Nephron (organoid): ENCODE measurements at regions not wholly inside any gene's neighbourhood (a gene's known extent, or its start where the extent isn't known, plus 50 kb on each side); places are given as distances from the start of the nearest gene placed in this dataset.

Experiments
- H3K27ac Mint-ChIP-seq, 3 experiments: 2 replicates each; pipeline ENCODE4 v1.8.0; 2020; ENCODE audit warnings: mixed read lengths in 3 of 3, mild to moderate bottlenecking in 2 of 3, moderate library complexity in 1 of 3
- H3K27me3 Mint-ChIP-seq: 2 replicates; pipeline ENCODE4 v1.8.0; 2021; ENCODE audit warnings: low read depth, mild to moderate bottlenecking, moderate library complexity, mixed read lengths
- H3K36me3 Mint-ChIP-seq: 2 replicates; pipeline ENCODE4 v1.8.0; 2020; ENCODE audit warnings: low read depth, mixed read lengths
- H3K4me1 Mint-ChIP-seq: 2 replicates; pipeline ENCODE4 v1.8.0; 2020; ENCODE audit warnings: mixed read lengths
- H3K4me3 Mint-ChIP-seq, 3 experiments: 2 replicates each; pipeline ENCODE4 v1.8.0; 2020; ENCODE audit warnings: mild to moderate bottlenecking in 3 of 3, mixed read lengths in 3 of 3, moderate library complexity in 2 of 3
- H3K9me3 Mint-ChIP-seq: 2 replicates; pipeline ENCODE4 v1.8.0; 2020; ENCODE audit warnings: mixed read lengths
- TF ChIP-seq, protein P1 (sequence below), 3 experiments: fragments of 200-600 bp; sonication (generic); IDR thresholded peaks; one replicate each; pipeline ENCODE4 v1.5.0; 2021; ENCODE audit warnings: antibody characterized with exemption in 3 of 3; ENCODE audit not compliant: unreplicated experiment in 3 of 3

DNA sequence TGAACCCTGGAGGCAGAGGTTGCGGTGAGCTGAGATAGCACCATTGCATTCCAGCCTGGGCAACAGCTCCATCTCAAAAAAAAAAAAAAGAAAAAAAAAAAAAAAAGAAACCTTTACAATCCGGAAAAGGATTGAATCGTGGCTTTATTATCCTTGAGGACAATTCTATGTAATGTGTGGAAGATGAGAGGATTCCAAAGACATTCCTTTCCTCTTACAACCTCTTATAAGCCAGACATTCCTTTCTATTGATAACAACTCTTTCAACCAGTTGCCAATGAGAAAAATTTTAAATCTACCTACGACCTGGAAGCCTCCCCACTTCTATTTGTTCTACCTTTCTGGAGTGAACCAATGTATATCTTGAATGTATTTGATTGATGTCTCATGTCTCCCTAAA lies 91.2 kb upstream of the EEF1E1 start:
- no peak overlapping the region for H3K27ac Mint-ChIP-seq
- no peaks in the 10 kb centered on the region for H3K4me1 Mint-ChIP-seq
- H3K36me3 Mint-ChIP-seq: no peaks in the 10 kb centered on the region
- no peaks in the 10 kb centered on the region for H3K9me3 Mint-ChIP-seq
- peaks cover 5% of the 10 kb centered on the region for H3K27me3 Mint-ChIP-seq
- TF ChIP-seq, protein P1, sequence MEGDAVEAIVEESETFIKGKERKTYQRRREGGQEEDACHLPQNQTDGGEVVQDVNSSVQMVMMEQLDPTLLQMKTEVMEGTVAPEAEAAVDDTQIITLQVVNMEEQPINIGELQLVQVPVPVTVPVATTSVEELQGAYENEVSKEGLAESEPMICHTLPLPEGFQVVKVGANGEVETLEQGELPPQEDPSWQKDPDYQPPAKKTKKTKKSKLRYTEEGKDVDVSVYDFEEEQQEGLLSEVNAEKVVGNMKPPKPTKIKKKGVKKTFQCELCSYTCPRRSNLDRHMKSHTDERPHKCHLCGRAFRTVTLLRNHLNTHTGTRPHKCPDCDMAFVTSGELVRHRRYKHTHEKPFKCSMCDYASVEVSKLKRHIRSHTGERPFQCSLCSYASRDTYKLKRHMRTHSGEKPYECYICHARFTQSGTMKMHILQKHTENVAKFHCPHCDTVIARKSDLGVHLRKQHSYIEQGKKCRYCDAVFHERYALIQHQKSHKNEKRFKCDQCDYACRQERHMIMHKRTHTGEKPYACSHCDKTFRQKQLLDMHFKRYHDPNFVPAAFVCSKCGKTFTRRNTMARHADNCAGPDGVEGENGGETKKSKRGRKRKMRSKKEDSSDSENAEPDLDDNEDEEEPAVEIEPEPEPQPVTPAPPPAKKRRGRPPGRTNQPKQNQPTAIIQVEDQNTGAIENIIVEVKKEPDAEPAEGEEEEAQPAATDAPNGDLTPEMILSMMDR (IDR thresholded peaks at IDR 0.05; ENCODE audit: unreplicated experiment in 3 of 3): no peak
- H3K4me3 Mint-ChIP-seq: no peak overlapping the region

DNA sequence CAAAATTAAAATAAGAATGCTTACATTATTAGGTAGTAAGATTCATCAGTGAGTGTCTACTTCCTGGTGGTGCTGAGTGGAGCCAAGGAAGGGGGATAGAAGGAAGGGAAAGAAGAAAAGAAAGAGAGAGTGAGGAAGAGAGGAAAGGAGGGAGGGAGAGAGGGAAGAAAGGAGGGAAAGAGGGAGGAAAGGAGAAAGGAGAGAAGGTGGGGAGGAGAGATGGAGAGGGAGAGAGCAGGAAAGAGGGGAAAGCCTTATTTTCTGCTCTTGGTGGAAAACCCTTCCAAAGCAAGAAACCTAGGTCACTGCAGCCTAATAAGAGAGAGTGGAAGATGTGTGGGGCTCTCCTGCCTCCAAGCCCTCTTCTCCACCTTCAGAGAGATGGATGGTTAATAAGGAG lies 90.2 kb upstream of the EEF1E1 start:
- Mint-ChIP-seq H3K27me3 (peaks cover 5% of the 10 kb centered on the region), H3K4me3 (no peak overlapping the region), H3K4me1 (no peaks in the 10 kb centered on the region), H3K9me3 (no peaks in the 10 kb centered on the region), H3K27ac (no peak overlapping the region), H3K36me3 (no peaks in the 10 kb centered on the region)
- TF ChIP-seq, protein P1 (IDR thresholded peaks at IDR 0.05; ENCODE audit: unreplicated experiment in 3 of 3): no peak

- no peaks in the 10 kb centered on the region for H3K4me1 Mint-ChIP-seq
- no peaks in the 10 kb centered on the region for H3K36me3 Mint-ChIP-seq
- TF ChIP-seq, protein P1 (IDR thresholded peaks at IDR 0.05; ENCODE audit: unreplicated experiment in 3 of 3): no peak
- peaks cover 5% of the 10 kb centered on the region for H3K27me3 Mint-ChIP-seq
- no peak overlapping the region for H3K27ac Mint-ChIP-seq
- H3K9me3 Mint-ChIP-seq: no peaks in the 10 kb centered on the region
- no peak overlapping the region for H3K4me3 Mint-ChIP-seq
These were observed 89.7 kb upstream of the EEF1E1 start for GRCh38 chr6:8192067-8192466.

DNA sequence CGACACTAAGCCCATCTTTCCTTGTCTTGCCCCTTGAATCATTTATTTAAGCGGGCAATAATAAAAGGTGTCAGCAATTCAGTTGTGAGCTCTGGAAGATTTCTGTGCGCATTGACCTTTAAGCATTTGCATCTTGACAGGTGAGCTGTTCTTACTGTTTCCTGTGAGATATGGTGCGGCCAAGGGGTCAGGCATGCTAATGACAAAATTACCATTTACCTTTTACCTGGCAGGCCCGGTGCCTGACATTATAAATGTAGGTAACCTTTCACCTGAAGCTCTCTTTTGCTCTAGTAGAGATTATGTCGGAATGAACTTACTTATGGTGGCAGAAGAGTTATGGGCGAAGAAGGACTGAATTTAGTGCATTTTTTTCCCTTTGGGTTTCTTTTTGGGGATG lies 89.3 kb upstream of the EEF1E1 start:
- H3K9me3 Mint-ChIP-seq: no peaks in the 10 kb centered on the region
- peaks cover 5% of the 10 kb centered on the region for H3K27me3 Mint-ChIP-seq
- no peak overlapping the region for H3K4me3 Mint-ChIP-seq
- TF ChIP-seq, protein P1 (IDR thresholded peaks at IDR 0.05; ENCODE audit: unreplicated experiment in 3 of 3): no peak
- H3K36me3 Mint-ChIP-seq: no peaks in the 10 kb centered on the region
- no peak overlapping the region for H3K27ac Mint-ChIP-seq
- no peaks in the 10 kb centered on the region for H3K4me1 Mint-ChIP-seq

- no peaks in the 10 kb centered on the region for H3K9me3 Mint-ChIP-seq
- TF ChIP-seq, protein P1 (IDR thresholded peaks at IDR 0.05; ENCODE audit: unreplicated experiment in 3 of 3): no peak
- H3K36me3 Mint-ChIP-seq: no peaks in the 10 kb centered on the region
These were observed 84.9 kb upstream of the EEF1E1 start for GRCh38 chr6:8187209-8187608.

DNA sequence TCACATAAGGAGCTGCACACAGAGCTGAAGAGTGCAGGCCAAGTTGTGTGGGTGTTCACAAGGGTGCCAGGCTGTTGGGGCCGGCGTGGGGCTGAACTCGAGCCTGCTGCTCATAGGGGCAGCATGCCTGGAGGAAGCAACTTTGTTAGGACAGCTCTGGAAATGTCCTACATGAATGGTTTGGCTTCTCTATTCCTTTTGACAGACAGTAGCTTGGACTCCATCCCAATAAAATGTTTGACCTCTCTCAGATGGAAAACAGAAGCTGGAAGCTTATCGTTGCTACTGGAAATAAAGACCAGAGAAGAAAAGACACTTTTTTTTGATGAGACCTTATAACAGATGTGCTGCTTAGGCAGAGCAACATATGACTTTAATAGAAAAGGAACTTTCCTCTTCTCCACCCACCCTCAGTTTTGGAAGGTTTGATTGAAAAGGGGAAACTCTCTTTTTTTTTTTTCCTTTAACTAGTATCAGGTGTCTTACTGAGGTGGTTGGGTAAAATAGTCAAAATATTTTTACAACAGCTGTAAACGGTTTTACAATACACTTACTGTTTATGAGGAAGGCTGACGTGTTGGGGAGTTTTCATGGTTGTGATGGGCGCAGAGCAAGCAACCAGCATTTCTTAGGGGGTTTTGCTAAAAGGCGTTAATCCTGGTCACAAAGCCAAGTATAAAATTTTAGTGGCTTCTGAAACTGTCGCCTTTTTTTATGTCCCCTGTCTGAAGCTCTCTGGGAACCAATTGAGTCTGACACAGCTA lies 80.7 kb upstream of the EEF1E1 start:
- Mint-ChIP-seq H3K4me3 (no peak overlapping the region), H3K27me3 (peaks cover 5% of the 10 kb centered on the region), H3K4me1 (peaks cover 35% of the 10 kb centered on the region), H3K9me3 (no peaks in the 10 kb centered on the region), H3K36me3 (no peaks in the 10 kb centered on the region), H3K27ac (peak overlapping the region in 2 of 3 experiments; percentile 60 to 97)
- TF ChIP-seq, protein P1 (IDR thresholded peaks at IDR 0.05; ENCODE audit: unreplicated experiment in 3 of 3): no peak

More at GRCh38 chr6:8187209-8187608, 84.9 kb upstream of the EEF1E1 start:
- no peaks in the 10 kb centered on the region for H3K27me3 Mint-ChIP-seq
- no peak overlapping the region for H3K27ac Mint-ChIP-seq
- no peak overlapping the region for H3K4me3 Mint-ChIP-seq
- peaks cover 16% of the 10 kb centered on the region for H3K4me1 Mint-ChIP-seq
